ENCODE measurements at regions not wholly inside any gene's neighbourhood (a gene's known extent, or its start where the extent isn't known, plus 50 kb on each side); places are given as distances from the start of the nearest gene placed in this dataset.

DNA sequence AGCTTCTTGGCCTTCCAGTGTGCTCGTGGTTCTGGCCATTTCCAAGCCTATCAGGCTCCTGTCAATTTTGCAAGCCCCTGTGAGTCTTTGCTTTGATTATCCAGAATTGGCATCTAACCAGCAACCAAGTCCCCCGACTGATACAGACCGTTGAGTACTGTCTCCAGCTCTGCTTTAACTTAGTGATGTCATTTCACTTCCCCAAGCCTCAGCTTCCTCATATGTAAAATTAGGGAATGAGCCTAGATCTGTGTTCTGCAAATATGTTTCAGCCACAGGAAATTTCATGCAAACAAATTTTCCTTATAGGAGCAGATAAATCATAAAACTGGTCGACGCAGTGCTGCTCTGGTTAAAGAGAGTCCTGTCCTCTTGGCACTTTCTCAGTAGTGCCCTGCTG, 60.1 kb upstream of the WSB1 start:
- intact Hi-C loops (cut with DNase I) = no loop called here
- TF ChIP-seq EP300 (IDR thresholded peaks at IDR 0.05) = no peak
- TF ChIP-seq POLR2A (IDR thresholded peaks at IDR 0.05) = no peak
- TF ChIP-seq, protein P1, sequence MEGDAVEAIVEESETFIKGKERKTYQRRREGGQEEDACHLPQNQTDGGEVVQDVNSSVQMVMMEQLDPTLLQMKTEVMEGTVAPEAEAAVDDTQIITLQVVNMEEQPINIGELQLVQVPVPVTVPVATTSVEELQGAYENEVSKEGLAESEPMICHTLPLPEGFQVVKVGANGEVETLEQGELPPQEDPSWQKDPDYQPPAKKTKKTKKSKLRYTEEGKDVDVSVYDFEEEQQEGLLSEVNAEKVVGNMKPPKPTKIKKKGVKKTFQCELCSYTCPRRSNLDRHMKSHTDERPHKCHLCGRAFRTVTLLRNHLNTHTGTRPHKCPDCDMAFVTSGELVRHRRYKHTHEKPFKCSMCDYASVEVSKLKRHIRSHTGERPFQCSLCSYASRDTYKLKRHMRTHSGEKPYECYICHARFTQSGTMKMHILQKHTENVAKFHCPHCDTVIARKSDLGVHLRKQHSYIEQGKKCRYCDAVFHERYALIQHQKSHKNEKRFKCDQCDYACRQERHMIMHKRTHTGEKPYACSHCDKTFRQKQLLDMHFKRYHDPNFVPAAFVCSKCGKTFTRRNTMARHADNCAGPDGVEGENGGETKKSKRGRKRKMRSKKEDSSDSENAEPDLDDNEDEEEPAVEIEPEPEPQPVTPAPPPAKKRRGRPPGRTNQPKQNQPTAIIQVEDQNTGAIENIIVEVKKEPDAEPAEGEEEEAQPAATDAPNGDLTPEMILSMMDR (IDR thresholded peaks at IDR 0.05) = no peak
- no peak for TF ChIP-seq POLR2AphosphoS5 (IDR thresholded peaks at IDR 0.05)

GRCh38 chr17:27236717-27237315, 57.1 kb upstream of the WSB1 start:
- peaks cover 0 to under 1% (median 0%) of the 10 kb centered on the region in 4 donors for H3K4me1 ChIP-seq
- DNase-seq = peak; percentile 87
- WGBS, 2 donors = 40 to 58% methylated on average over 3 of the region's 3 CpGs
- no peak overlapping the region for H3K4me3 ChIP-seq
- intact Hi-C loops (cut with DNase I) = loop anchor here (5.0 kb wide), 3 partner anchors 115 to 415 kb away; partner anchors contain the start of gene KSR1
- no peak for TF ChIP-seq EP300 (IDR thresholded peaks at IDR 0.05)
- TF ChIP-seq, protein P1 (IDR thresholded peaks at IDR 0.05) = peak; percentile 71 to 95 (median 92)
- no peaks in the 10 kb centered on the region for H3K27me3 ChIP-seq
- no peaks in the 10 kb centered on the region for H3K9me3 ChIP-seq
- H3K36me3 ChIP-seq = no peaks in the 10 kb centered on the region
- H3K27ac ChIP-seq = no peak overlapping the region

More for the DNA sequence above, 60.1 kb upstream of the WSB1 start:
- no peak overlapping the region for H3K4me3 ChIP-seq
- no peaks in the 10 kb centered on the region for H3K9me3 ChIP-seq
- no peak for DNase-seq
- 57 to 60% methylated on average over 5 of the region's 5 CpGs for WGBS, 2 donors
- no peaks in the 10 kb centered on the region for H3K36me3 ChIP-seq
- no peaks in the 10 kb centered on the region for H3K4me1 ChIP-seq
- H3K27ac ChIP-seq = no peak overlapping the region
- no peaks in the 10 kb centered on the region for H3K27me3 ChIP-seq

- intact Hi-C loops (cut with DNase I) = loop anchor here (1.0 to 5.0 kb wide), 4 partner anchors 114 to 414 kb away; partner anchors contain the start of gene KSR1
- no peaks in the 10 kb centered on the region for H3K9me3 ChIP-seq
- TF ChIP-seq, protein P1 (IDR thresholded peaks at IDR 0.05) = no peak
- TF ChIP-seq POLR2AphosphoS5 (IDR thresholded peaks at IDR 0.05) = no peak
- TF ChIP-seq POLR2A (IDR thresholded peaks at IDR 0.05) = no peak
- H3K36me3 ChIP-seq = no peaks in the 10 kb centered on the region
- H3K4me3 ChIP-seq = no peak overlapping the region
- no peak for DNase-seq
- WGBS, 2 donors = 88 to 98% methylated on average over 7 of the region's 7 CpGs
- H3K4me1 ChIP-seq = peaks cover 0 to 7% (median 5%) of the 10 kb centered on the region in 4 donors
- peak overlapping the region in 1 of 4 donors; percentile 48 for H3K27ac ChIP-seq
- H3K27me3 ChIP-seq = no peaks in the 10 kb centered on the region
Observed at GRCh38 chr17:27237890-27238289, 56.0 kb upstream of the WSB1 start.

DNA sequence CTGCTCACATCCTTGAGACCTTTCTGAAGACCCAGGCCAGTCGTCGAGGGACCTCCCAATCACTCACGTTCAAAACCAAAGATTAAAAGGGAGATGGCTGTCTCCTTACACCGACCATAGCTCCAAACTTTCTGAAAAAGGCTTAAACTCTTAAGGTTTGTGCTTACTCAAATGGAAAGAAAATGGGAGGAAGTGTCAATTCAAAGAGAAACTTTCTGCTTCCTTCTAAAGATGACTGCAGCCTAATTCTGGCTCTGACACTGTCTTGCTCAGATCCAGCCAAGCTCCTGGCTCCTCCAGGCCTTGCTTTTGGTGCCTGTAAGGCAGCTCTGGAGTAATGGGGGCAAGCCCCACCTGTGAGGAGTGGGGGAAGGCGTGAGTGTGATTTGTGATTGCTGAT, 54.9 kb upstream of the WSB1 start:
- Histone ChIP-seq H3K27ac (peak overlapping the region in 2 of 4 donors; percentile 11 to 48), H3K4me3 (no peak overlapping the region), H3K36me3 (no peaks in the 10 kb centered on the region), H3K9me3 (no peaks in the 10 kb centered on the region), H3K27me3 (no peaks in the 10 kb centered on the region), H3K4me1 (peaks cover 0 to 10% (median 6%) of the 10 kb centered on the region in 4 donors)
- DNase-seq = no peak
- 77 to 81% methylated on average over 5 of the region's 5 CpGs for WGBS, 2 donors
- TF ChIP-seq EP300 (IDR thresholded peaks at IDR 0.05) (no peak), POLR2A (IDR thresholded peaks at IDR 0.05) (no peak), POLR2AphosphoS5 (IDR thresholded peaks at IDR 0.05) (no peak)
- TF ChIP-seq, protein P1 (IDR thresholded peaks at IDR 0.05) = no peak
- intact Hi-C loops (cut with DNase I) = loop anchor here (5.0 kb wide), 3 partner anchors 113 to 413 kb away; partner anchors contain the start of gene KSR1

Data from sigmoid colon (tissue), 6 donors.